PFSK-1 (cell line): ENCODE measurements at regions not wholly inside any gene's neighbourhood (a gene's known extent, or its start where the extent isn't known, plus 50 kb on each side); places are given as distances from the start of the nearest gene placed in this dataset.

Source experiments
- FOXP2 ChIP-seq: optimal IDR thresholded peaks from 2 replicates; pipeline ENCODE3; 2011; ENCODE audit warnings: borderline replicate concordance, control low read depth, inconsistent platforms; ENCODE audit not compliant: insufficient read depth; ENCODE audit errors: extremely low read length, extremely low read depth
- POLR2AphosphoS5 ChIP-seq: IDR thresholded peaks from 2 replicates; pipeline ENCODE4 v1.6.1; 2012; ENCODE audit warnings: low read depth, mild to moderate bottlenecking, control low read depth, low read length, moderate library complexity
- SIN3A ChIP-seq: IDR thresholded peaks from 2 replicates; pipeline ENCODE4 v1.6.1; 2012; ENCODE audit warnings: mild to moderate bottlenecking, low read length, moderate library complexity, borderline replicate concordance; ENCODE audit not compliant: insufficient read depth
- TAF1 ChIP-seq: IDR thresholded peaks from 2 replicates; pipeline ENCODE4 v1.6.1; 2012; ENCODE audit warnings: low read length, control low read depth, borderline replicate concordance; ENCODE audit not compliant: insufficient read depth
- TF ChIP-seq, protein P1 (sequence below), 2 experiments: IDR thresholded peaks; 2 replicates each; pipeline versions ENCODE4 v1.6.1 to v1.8.0; 2011 to 2012; ENCODE audit warnings: low read depth in 2 of 2, low read length in 2 of 2, control low read depth in 1 of 2, inconsistent platforms in 1 of 2, mild to moderate bottlenecking in 1 of 2, moderate library complexity in 1 of 2; ENCODE audit not compliant: insufficient read depth in 1 of 2

DNA sequence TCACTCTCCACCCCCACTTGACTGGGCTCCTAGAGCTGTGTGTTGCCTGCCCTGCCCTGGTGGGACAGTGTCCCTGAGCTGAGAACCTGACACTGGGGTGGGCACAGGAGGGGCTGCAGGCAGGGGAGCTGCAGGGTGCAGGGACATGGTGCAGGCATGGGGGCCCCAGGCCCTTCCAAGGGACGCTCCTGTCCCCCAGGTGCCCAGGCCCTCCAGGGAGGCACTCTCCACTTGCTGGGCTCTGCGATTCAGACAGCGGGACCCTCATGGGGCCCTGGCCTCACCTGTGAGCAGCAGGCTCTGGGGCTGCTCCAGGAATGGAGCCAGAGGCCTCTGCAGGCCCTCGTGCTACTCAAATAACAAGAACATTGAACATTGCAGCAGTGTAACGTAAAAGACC, 89.4 kb downstream of the BARX1 start:
- TF ChIP-seq POLR2AphosphoS5 (no peak), FOXP2 (no peak), TAF1 (no peak), SIN3A (no peak)
- TF ChIP-seq, protein P1, sequence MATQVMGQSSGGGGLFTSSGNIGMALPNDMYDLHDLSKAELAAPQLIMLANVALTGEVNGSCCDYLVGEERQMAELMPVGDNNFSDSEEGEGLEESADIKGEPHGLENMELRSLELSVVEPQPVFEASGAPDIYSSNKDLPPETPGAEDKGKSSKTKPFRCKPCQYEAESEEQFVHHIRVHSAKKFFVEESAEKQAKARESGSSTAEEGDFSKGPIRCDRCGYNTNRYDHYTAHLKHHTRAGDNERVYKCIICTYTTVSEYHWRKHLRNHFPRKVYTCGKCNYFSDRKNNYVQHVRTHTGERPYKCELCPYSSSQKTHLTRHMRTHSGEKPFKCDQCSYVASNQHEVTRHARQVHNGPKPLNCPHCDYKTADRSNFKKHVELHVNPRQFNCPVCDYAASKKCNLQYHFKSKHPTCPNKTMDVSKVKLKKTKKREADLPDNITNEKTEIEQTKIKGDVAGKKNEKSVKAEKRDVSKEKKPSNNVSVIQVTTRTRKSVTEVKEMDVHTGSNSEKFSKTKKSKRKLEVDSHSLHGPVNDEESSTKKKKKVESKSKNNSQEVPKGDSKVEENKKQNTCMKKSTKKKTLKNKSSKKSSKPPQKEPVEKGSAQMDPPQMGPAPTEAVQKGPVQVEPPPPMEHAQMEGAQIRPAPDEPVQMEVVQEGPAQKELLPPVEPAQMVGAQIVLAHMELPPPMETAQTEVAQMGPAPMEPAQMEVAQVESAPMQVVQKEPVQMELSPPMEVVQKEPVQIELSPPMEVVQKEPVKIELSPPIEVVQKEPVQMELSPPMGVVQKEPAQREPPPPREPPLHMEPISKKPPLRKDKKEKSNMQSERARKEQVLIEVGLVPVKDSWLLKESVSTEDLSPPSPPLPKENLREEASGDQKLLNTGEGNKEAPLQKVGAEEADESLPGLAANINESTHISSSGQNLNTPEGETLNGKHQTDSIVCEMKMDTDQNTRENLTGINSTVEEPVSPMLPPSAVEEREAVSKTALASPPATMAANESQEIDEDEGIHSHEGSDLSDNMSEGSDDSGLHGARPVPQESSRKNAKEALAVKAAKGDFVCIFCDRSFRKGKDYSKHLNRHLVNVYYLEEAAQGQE (IDR thresholded peaks at IDR 0.05; ENCODE audit: insufficient read depth in 1 of 2, low read depth in 2 of 2, low read length in 2 of 2) = no peak

DNA sequence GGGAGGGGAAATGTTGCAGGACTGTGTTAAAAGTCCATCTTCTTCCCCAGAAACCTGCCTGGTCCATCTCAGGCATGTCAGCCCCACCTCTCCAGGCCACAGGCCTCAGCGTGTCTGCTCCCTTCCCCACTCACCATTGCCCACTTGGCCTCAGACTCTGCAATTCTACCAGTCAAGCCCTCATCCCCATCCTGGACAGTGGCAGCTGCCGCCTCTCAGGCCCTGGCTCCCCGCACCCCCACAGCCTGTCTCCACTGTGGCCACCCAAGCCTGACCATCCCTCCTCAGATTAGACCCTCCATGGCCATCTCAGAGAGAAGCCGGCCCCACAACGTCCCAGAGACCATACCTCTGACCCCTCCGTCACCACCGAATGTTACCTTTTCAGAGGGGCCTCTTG, 89.9 kb downstream of the BARX1 start:
- TF ChIP-seq FOXP2 (no peak), POLR2AphosphoS5 (no peak), SIN3A (no peak)

DNA sequence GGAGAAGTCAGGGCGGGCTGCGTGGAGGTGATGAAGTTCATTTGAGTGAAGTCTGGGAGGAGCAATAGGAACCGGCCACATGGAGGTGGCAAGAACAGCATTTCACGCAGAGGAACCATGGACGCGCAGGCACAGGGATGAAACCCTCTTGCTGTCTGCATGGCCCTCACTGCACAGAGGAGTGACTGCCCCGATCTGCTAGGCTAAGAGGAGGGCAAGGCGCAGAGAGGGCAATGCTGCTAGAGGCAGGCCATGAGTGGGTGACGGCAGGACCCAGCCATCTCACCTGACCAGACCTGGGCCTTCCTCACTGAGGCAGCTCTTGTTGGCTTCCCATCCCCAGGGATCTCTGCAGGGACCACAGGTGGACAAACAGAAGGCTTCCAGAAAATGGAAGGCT, 90.3 kb downstream of the BARX1 start:
- no peak for TF ChIP-seq TAF1
- TF ChIP-seq, protein P1 (IDR thresholded peaks at IDR 0.05; ENCODE audit: insufficient read depth in 1 of 2, low read depth in 2 of 2, low read length in 2 of 2) = no peak
- TF ChIP-seq FOXP2 = no peak
- no peak for TF ChIP-seq POLR2AphosphoS5
- no peak for TF ChIP-seq SIN3A

DNA sequence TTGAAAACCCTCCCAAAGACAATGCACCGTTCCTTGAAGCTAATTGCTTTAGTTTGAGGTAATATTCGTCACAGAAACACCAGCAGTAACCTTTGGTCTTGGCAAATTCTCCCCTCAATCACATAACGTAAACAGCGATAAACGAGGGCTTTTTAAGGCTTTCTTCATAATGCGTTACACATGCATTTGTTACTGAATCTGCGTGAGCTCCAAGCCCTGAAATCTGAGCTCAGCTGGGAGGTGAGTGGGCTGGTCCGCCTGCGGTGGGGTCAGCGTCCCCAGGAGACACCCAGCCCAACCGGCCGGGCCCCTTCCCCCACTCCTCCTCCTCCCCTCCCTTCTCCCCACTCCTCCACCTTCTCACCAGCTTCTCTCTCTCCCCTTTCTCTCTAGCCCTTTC, 91.1 kb downstream of the BARX1 start:
- TF ChIP-seq, protein P1 (IDR thresholded peaks at IDR 0.05; ENCODE audit: insufficient read depth in 1 of 2, low read depth in 2 of 2, low read length in 2 of 2) = no peak
- TF ChIP-seq TAF1 (no peak), SIN3A (no peak), FOXP2 (no peak), POLR2AphosphoS5 (no peak)

DNA sequence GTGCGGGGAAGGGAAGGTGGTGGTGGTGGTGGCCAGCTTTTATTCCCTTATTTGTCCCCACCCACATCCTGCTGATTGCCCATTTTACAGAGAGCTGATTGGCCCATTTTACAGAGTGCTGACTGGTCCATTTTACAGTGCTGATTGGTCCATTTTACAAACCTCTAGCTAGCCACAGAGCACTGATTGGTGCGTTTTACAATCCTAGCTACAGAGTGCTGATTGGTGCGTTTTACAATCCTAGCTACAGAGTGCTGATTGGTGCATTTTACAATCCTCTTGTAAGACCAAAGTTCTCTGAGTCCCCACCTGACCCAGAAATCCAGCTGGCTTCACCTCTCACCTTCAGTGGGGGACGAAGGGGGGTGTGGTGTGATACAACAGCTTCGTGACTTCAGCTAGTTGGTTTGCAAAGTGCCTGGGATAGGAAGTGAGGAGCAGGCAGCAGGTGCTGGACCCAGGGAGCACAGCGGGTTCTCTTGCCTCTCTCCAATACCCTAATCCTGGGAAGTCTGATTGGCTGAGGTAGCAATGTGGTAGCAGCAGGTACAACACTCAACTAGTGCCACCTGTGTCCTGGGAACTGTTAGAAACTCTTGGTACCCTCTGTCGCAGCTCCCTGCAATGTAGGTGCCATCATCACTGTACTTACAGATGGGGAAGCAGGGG, 92.1 kb downstream of the BARX1 start:
- TF ChIP-seq, protein P1 (IDR thresholded peaks at IDR 0.05; ENCODE audit: insufficient read depth in 1 of 2, low read depth in 2 of 2, low read length in 2 of 2) = no peak
- TF ChIP-seq TAF1 = no peak
- no peak for TF ChIP-seq FOXP2
- TF ChIP-seq SIN3A = no peak
- no peak for TF ChIP-seq POLR2AphosphoS5
